Kidney (tissue), 13 donors: ENCODE measurements at regions not wholly inside any gene's neighbourhood (a gene's known extent, or its start where the extent isn't known, plus 50 kb on each side); places are given as distances from the start of the nearest gene placed in this dataset.

ENCODE experiments used
- DNase-seq, 5 donors: peaks; one replicate each; pipeline ENCODE4 v3.0.0-alpha.2; 2013 to 2020
- FAIRE-seq: peaks from 2 replicates; lab custom pipeline; 2012; peaks lifted over from hg19 to GRCh38; lab: Jason Lieb, UNC
- H3K27ac ChIP-seq, 2 donors: one replicate each; pipeline ENCODE4 v1.7.0; 2013; ENCODE audit warnings: low read depth in 2 of 2, low read length in 2 of 2, inconsistent platforms in 1 of 2
- H3K27me3 ChIP-seq: one replicate; pipeline ENCODE4 v1.7.1; 2013; ENCODE audit warnings: low read length, inconsistent platforms; ENCODE audit not compliant: control insufficient read depth, insufficient read depth
- H3K36me3 ChIP-seq, 3 donors: one replicate each; pipeline versions ENCODE4 v1.7.0 to v1.7.1; 2013; ENCODE audit warnings: low read length in 3 of 3, control low read depth in 1 of 3, inconsistent platforms in 1 of 3; ENCODE audit not compliant: insufficient read depth in 3 of 3, control insufficient read depth in 2 of 3
- H3K4me1 ChIP-seq, 3 donors: one replicate each; pipeline versions ENCODE4 v1.7.0 to v1.7.1; 2013; ENCODE audit warnings: low read length in 3 of 3, inconsistent platforms in 1 of 3, low read depth in 1 of 3; ENCODE audit not compliant: control insufficient read depth in 2 of 3, insufficient read depth in 2 of 3
- H3K4me3 ChIP-seq, 3 donors: one replicate each; pipeline versions ENCODE4 v1.7.0 to v1.8.1; 2013; ENCODE audit warnings: low read length in 3 of 3, control low read depth in 1 of 3, inconsistent platforms in 1 of 3
- H3K9ac ChIP-seq, 3 donors: one replicate each; pipeline versions ENCODE4 v1.7.0 to v1.7.1; 2013; ENCODE audit warnings: low read length in 3 of 3, control low read depth in 1 of 3, inconsistent platforms in 1 of 3
- H3K9me3 ChIP-seq, 3 donors: one replicate each; pipeline versions ENCODE4 v1.7.0 to v1.7.1; 2013; ENCODE audit warnings: low read length in 3 of 3, control low read depth in 1 of 3, inconsistent platforms in 1 of 3; ENCODE audit not compliant: control insufficient read depth in 2 of 3, insufficient read depth in 1 of 3
- intact Hi-C: fragments of 100-400 bp; cut with DNase I; formaldehyde crosslinking; loops from one replicate; pipeline ENCODE4 v1.11.1; 2022
- TF ChIP-seq, protein P1 (sequence below): IDR thresholded peaks from 3 replicates; pipeline ENCODE4 v1.5.1; 2012; ENCODE audit warnings: mild to moderate bottlenecking, moderate library complexity, borderline replicate concordance; ENCODE audit not compliant: insufficient read depth; ENCODE audit errors: extremely low read depth
- donor health status: control.
- donor health status: control.
- donor health status: control.
- donor health status: control.
- donor health status: control.
- donor health status: DM: yes; HTN: yes; CAD: no.
- donor health status: Normal renal cell carcinoma (clear cell type).

- Histone ChIP-seq H3K4me1 (no peaks in the 10 kb centered on the region), H3K4me3 (no peak overlapping the region), H3K36me3 (no peaks in the 10 kb centered on the region), H3K27ac (no peak overlapping the region), H3K9me3 (no peaks in the 10 kb centered on the region), H3K9ac (no peak overlapping the region), H3K27me3 (no peaks in the 10 kb centered on the region)
- DNase-seq (peak in 3 of 5 donors; percentile 14 to 49 (median 33)), FAIRE-seq (no peak)
- intact Hi-C loops: no loop called here
- TF ChIP-seq, protein P1, sequence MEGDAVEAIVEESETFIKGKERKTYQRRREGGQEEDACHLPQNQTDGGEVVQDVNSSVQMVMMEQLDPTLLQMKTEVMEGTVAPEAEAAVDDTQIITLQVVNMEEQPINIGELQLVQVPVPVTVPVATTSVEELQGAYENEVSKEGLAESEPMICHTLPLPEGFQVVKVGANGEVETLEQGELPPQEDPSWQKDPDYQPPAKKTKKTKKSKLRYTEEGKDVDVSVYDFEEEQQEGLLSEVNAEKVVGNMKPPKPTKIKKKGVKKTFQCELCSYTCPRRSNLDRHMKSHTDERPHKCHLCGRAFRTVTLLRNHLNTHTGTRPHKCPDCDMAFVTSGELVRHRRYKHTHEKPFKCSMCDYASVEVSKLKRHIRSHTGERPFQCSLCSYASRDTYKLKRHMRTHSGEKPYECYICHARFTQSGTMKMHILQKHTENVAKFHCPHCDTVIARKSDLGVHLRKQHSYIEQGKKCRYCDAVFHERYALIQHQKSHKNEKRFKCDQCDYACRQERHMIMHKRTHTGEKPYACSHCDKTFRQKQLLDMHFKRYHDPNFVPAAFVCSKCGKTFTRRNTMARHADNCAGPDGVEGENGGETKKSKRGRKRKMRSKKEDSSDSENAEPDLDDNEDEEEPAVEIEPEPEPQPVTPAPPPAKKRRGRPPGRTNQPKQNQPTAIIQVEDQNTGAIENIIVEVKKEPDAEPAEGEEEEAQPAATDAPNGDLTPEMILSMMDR: no peak
Observed at GRCh38 chr6:98498144-98498775, 336.1 kb upstream of the POU3F2 start.

- Histone ChIP-seq H3K27me3 (no peaks in the 10 kb centered on the region), H3K27ac (no peak overlapping the region), H3K9ac (no peak overlapping the region), H3K4me3 (no peak overlapping the region), H3K36me3 (no peaks in the 10 kb centered on the region), H3K4me1 (no peaks in the 10 kb centered on the region), H3K9me3 (no peaks in the 10 kb centered on the region)
- TF ChIP-seq, protein P1: no peak
- FAIRE-seq (no peak), DNase-seq (no peak)
- intact Hi-C loops: no loop called here
Observed at GRCh38 chr6:98498866-98499265, 335.5 kb upstream of the POU3F2 start.

GRCh38 chr6:98514073-98514720, 320.2 kb upstream of the POU3F2 start:
- Histone ChIP-seq H3K9me3 (no peaks in the 10 kb centered on the region), H3K4me3 (no peak overlapping the region), H3K27ac (no peak overlapping the region), H3K36me3 (no peaks in the 10 kb centered on the region), H3K4me1 (no peaks in the 10 kb centered on the region), H3K9ac (no peak overlapping the region), H3K27me3 (no peaks in the 10 kb centered on the region)
- DNase-seq (no peak), FAIRE-seq (no peak)
- TF ChIP-seq, protein P1: no peak
- intact Hi-C loops: no loop called here
